ENCODE measurements at regions not wholly inside any gene's neighbourhood (a gene's known extent, or its start where the extent isn't known, plus 50 kb on each side); places are given as distances from the start of the nearest gene placed in this dataset.
A peak's percentile ranks its signal among the peaks of the same experiment; 100 is the strongest.

GRCh38 chr1:182293119-182293589 is 98.4 kb downstream of the GLUL start:
- Histone ChIP-seq H3K9me3 (no peaks in the 10 kb centered on the region), H3K36me3 (no peaks in the 10 kb centered on the region), H3K27ac (no peak overlapping the region), H3K4me1 (replicated peaks) (no peaks in the 10 kb centered on the region), H3K27me3 (replicated peaks; ENCODE audit: insufficient read depth) (no peaks in the 10 kb centered on the region), H3K4me3 (no peak overlapping the region)
- DNase-seq (ENCODE audit: low spot score): no peak
- WGBS: 77% methylated on average over 5 of the region's 5 CpGs
- intact Hi-C loops (cut with DNase I): no loop called here
- TF ChIP-seq POLR2AphosphoS5 (IDR thresholded peaks at IDR 0.05) (no peak), POLR2A (IDR thresholded peaks at IDR 0.05) (no peak), CTCF (IDR thresholded peaks at IDR 0.05) (no peak)

- Histone ChIP-seq H3K27me3 (replicated peaks; ENCODE audit: insufficient read depth) (no peaks in the 10 kb centered on the region), H3K4me1 (replicated peaks) (no peaks in the 10 kb centered on the region), H3K36me3 (no peaks in the 10 kb centered on the region), H3K9me3 (no peaks in the 10 kb centered on the region), H3K4me3 (no peak overlapping the region), H3K27ac (no peak overlapping the region)
- DNase-seq (ENCODE audit: low spot score): no peak
- no peak for TF ChIP-seq POLR2AphosphoS5 (IDR thresholded peaks at IDR 0.05)
- TF ChIP-seq POLR2A (IDR thresholded peaks at IDR 0.05): no peak
- TF ChIP-seq CTCF (IDR thresholded peaks at IDR 0.05): no peak
- WGBS: 85% methylated on average over 8 of the region's 8 CpGs
- intact Hi-C loops (cut with DNase I): no loop called here
Measured at GRCh38 chr1:182292193-182292741, 99.3 kb downstream of the GLUL start.

- Histone ChIP-seq H3K27me3 (replicated peaks; ENCODE audit: insufficient read depth) (no peaks in the 10 kb centered on the region), H3K4me1 (replicated peaks) (no peaks in the 10 kb centered on the region), H3K27ac (no peak overlapping the region), H3K36me3 (no peaks in the 10 kb centered on the region), H3K4me3 (no peak overlapping the region), H3K9me3 (no peaks in the 10 kb centered on the region)
- 66% methylated on average over 3 of the region's 3 CpGs for WGBS
- intact Hi-C loops (cut with DNase I): no loop called here
- no peak for DNase-seq (ENCODE audit: low spot score)
- TF ChIP-seq CTCF (IDR thresholded peaks at IDR 0.05): no peak
- TF ChIP-seq POLR2A (IDR thresholded peaks at IDR 0.05): no peak
- no peak for TF ChIP-seq POLR2AphosphoS5 (IDR thresholded peaks at IDR 0.05)
Measured at GRCh38 chr1:182291584-182292192, 99.9 kb downstream of the GLUL start.

GRCh38 chr1:182288749-182289604 is 102.6 kb downstream of the GLUL start:
- Histone ChIP-seq H3K4me1 (replicated peaks) (no peaks in the 10 kb centered on the region), H3K4me3 (no peak overlapping the region), H3K36me3 (no peaks in the 10 kb centered on the region), H3K9me3 (no peaks in the 10 kb centered on the region), H3K27ac (peak overlapping the region; percentile 58 to 65), H3K27me3 (replicated peaks; ENCODE audit: insufficient read depth) (no peaks in the 10 kb centered on the region)
- 91% methylated on average over 4 of the region's 4 CpGs for WGBS
- TF ChIP-seq POLR2AphosphoS5 (IDR thresholded peaks at IDR 0.05): no peak
- TF ChIP-seq POLR2A (IDR thresholded peaks at IDR 0.05): no peak
- TF ChIP-seq CTCF (IDR thresholded peaks at IDR 0.05): no peak
- no peak for DNase-seq (ENCODE audit: low spot score)
- intact Hi-C loops (cut with DNase I): loop anchor here (2.0 kb wide), 1 partner anchor 144 kb away; no protein-coding TSS in a partner anchor
